Effector memory CD4-positive, alpha-beta T cell (primary cell): ENCODE measurements at regions not wholly inside any gene's neighbourhood (a gene's known extent, or its start where the extent isn't known, plus 50 kb on each side); places are given as distances from the start of the nearest gene placed in this dataset.

Experiments
- DNase-seq, 3 donors: peaks; one replicate each; pipeline ENCODE4 v3.0.0-alpha.2; 2020
- H3K27ac ChIP-seq: 2 replicates; pipeline ENCODE4 v1.7.0; 2013; ENCODE audit warnings: mild to moderate bottlenecking, low read length, moderate library complexity; ENCODE audit not compliant: insufficient read depth, poor library complexity, severe bottlenecking
- H3K27me3 ChIP-seq: replicated peaks from 2 replicates; pipeline ENCODE4 v1.7.0; 2013; ENCODE audit warnings: mild to moderate bottlenecking, low read length; ENCODE audit not compliant: insufficient read depth, control insufficient read depth, poor library complexity, severe bottlenecking
- H3K36me3 ChIP-seq: 2 replicates; pipeline ENCODE4 v1.7.0; 2013; ENCODE audit warnings: mild to moderate bottlenecking, low read length, moderate library complexity; ENCODE audit not compliant: control insufficient read depth, insufficient read depth
- H3K4me1 ChIP-seq: 2 replicates; pipeline ENCODE4 v1.7.0; 2013; ENCODE audit warnings: low read length, mild to moderate bottlenecking; ENCODE audit not compliant: control insufficient read depth, insufficient read depth, poor library complexity, severe bottlenecking
- H3K4me3 ChIP-seq: 2 replicates; pipeline ENCODE4 v1.7.0; 2013; ENCODE audit warnings: low read length, low read depth, mild to moderate bottlenecking; ENCODE audit not compliant: insufficient read depth, poor library complexity, severe bottlenecking
- H3K9me3 ChIP-seq: 2 replicates; pipeline ENCODE4 v1.7.0; 2013; ENCODE audit warnings: mild to moderate bottlenecking, low read length, moderate library complexity; ENCODE audit not compliant: control insufficient read depth

DNA sequence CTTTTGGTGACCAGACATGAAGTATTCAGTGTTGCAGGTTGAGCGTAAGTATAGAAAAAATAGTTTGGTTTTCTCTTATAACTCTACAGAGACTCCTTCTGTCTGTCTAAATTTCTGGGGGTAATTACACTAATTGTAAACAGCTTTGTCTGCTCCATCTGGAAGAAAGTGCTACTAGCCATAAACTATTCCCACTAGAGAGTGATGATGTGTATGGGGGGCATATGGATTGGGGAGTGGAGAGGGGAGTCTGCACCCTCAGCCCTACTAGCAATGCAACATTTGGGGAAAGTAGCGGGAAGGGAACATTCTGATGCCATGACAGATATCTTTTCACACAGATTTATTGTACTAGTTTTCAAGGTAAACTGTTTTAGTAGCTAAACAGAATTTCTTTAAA is 549.7 kb downstream of the TRIML1 start:
- H3K27ac ChIP-seq: no peak overlapping the region
- no peaks in the 10 kb centered on the region for H3K36me3 ChIP-seq
- H3K27me3 ChIP-seq: no peaks in the 10 kb centered on the region
- no peak for DNase-seq
- H3K4me3 ChIP-seq: no peak overlapping the region
- H3K4me1 ChIP-seq: no peaks in the 10 kb centered on the region
- no peaks in the 10 kb centered on the region for H3K9me3 ChIP-seq

DNA sequence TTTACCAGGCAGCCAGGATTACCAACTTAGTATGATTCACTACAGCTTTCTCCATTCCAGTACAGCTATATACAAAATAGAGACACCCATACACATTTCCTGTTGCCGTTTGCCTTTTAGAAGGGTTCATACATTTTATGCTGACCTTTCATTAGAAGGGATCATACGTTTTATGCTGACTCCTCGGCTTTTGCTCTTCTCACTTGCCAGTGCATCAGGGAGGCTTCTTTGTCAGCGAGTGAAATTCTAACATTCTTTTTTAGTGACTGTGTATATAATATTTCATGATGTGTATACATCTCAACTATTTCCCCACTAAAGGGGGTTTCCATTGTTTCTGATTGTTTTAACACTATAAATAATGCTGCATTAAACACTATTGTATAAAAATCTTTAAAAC is 552.6 kb downstream of the TRIML1 start:
- Histone ChIP-seq H3K36me3 (no peaks in the 10 kb centered on the region), H3K9me3 (no peaks in the 10 kb centered on the region), H3K27ac (no peak overlapping the region), H3K4me3 (no peak overlapping the region), H3K27me3 (no peaks in the 10 kb centered on the region), H3K4me1 (no peaks in the 10 kb centered on the region)
- no peak for DNase-seq

DNA sequence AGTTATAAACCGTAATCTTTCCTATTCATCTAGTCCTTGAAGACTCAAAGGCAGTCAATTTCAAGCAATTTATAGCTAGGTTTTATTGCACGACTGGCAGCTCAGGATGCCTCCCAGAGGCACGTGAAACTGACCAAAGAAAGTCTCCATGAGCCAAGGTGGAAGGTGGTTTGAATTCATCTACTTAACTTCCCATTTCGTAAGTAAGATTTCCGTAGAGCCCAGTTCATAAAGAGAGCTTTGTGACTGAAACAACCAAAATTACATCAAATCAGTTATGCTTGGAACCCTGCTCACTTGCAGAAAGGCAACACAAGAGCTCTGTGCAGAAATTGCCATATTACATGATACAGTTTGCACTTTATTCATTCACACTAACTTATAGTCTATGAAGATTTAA is 556.0 kb downstream of the TRIML1 start:
- Histone ChIP-seq H3K4me1 (no peaks in the 10 kb centered on the region), H3K27ac (no peak overlapping the region), H3K9me3 (no peaks in the 10 kb centered on the region), H3K4me3 (no peak overlapping the region), H3K36me3 (no peaks in the 10 kb centered on the region), H3K27me3 (no peaks in the 10 kb centered on the region)
- DNase-seq: no peak

- no peak for DNase-seq
- Histone ChIP-seq H3K27ac (no peak overlapping the region), H3K36me3 (no peaks in the 10 kb centered on the region), H3K4me3 (no peak overlapping the region), H3K9me3 (no peaks in the 10 kb centered on the region), H3K27me3 (no peaks in the 10 kb centered on the region), H3K4me1 (no peaks in the 10 kb centered on the region)
Observed at GRCh38 chr4:188697243-188697642, 558.0 kb downstream of the TRIML1 start.

DNA sequence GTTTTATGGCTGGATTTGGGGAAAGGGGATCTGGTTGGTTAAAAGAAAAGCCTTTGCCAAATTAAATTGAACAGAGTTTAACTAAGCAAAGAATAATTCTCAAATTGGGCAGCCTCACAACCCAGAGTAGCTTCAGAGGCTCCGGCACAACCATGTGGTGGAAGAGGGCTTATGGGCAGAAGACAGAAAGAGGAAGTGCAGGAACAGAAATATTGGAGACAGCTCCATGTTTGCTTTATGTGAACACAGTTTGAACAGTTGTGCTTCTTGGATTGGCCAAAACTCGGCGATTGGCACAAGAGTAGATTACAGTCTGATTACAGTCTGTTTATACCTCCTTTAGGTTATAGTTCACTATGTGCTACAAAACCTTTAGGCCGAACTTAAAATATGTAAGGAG is 562.7 kb downstream of the TRIML1 start:
- no peaks in the 10 kb centered on the region for H3K9me3 ChIP-seq
- no peak overlapping the region for H3K4me3 ChIP-seq
- H3K4me1 ChIP-seq: no peaks in the 10 kb centered on the region
- H3K27me3 ChIP-seq: no peaks in the 10 kb centered on the region
- H3K27ac ChIP-seq: no peak overlapping the region
- no peaks in the 10 kb centered on the region for H3K36me3 ChIP-seq
- DNase-seq: no peak

GRCh38 chr4:188704288-188704687 is 565.0 kb downstream of the TRIML1 start:
- Histone ChIP-seq H3K27me3 (no peaks in the 10 kb centered on the region), H3K27ac (no peak overlapping the region), H3K9me3 (no peaks in the 10 kb centered on the region), H3K4me3 (no peak overlapping the region), H3K4me1 (no peaks in the 10 kb centered on the region), H3K36me3 (no peaks in the 10 kb centered on the region)
- DNase-seq: no peak

DNA sequence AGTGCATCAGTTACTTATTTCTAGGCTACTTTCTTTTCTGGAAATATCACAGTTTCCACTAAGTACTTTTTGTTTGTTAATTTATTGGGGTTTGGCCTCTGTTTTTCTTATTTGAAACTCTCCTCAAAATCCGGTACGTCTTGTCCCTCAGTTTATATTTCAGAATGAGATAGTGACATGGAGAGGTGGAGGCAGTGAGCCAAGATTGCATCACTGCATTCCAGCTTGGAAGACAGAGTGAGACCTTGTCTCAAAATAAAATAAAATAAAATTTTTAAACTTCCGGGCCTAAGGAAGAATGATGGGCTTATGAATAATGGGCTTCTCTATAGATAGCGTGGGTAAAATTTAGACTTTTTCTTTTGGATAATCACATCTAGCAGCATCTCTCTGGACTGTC is 567.8 kb downstream of the TRIML1 start:
- Histone ChIP-seq H3K4me3 (no peak overlapping the region), H3K36me3 (no peaks in the 10 kb centered on the region), H3K27me3 (no peaks in the 10 kb centered on the region), H3K27ac (no peak overlapping the region), H3K4me1 (no peaks in the 10 kb centered on the region), H3K9me3 (no peaks in the 10 kb centered on the region)
- DNase-seq: no peak

DNA sequence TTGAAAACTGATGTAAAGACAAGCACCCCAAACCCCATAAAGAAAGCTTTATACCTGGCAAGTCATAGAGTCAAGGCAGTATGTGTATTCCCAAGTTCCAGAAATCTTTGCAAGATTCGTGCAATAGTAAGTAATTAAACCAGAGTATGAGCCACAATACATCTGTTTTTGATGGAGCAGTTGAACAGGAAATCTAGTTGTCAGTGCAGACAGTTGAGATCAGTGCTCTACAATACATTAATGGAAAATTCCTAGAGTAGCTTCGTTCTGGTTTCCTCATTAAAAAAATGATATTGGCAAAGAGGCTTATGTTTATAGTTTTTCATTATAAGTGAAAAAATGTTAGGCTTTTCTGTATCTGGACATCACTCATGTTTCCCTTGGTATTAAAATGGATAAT is 575.3 kb downstream of the TRIML1 start:
- no peak overlapping the region for H3K4me3 ChIP-seq
- H3K4me1 ChIP-seq: no peaks in the 10 kb centered on the region
- DNase-seq: no peak
- no peaks in the 10 kb centered on the region for H3K27me3 ChIP-seq
- H3K27ac ChIP-seq: no peak overlapping the region
- H3K9me3 ChIP-seq: no peaks in the 10 kb centered on the region
- no peaks in the 10 kb centered on the region for H3K36me3 ChIP-seq

DNA sequence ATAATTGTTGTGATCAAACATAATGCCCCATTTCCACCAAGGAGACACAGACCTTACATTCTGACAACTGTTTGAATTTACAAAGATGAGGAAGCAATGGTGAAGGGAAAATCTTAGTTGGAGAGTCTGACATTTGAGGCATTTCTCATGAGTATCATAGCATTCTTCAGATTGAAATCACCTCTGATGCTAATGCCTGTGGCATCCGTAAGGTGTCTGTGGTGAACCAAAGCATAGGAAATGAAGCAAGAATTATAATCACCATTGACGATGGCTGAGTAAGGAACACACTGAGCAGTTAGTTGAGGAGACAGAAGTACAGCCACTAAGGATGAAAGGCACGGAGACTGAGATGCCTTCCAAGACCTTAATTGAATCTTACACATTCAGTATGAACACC is 575.7 kb downstream of the TRIML1 start:
- Histone ChIP-seq H3K4me1 (no peaks in the 10 kb centered on the region), H3K27ac (no peak overlapping the region)

GRCh38 chr4:188717661-188718060 is 578.4 kb downstream of the TRIML1 start:
- Histone ChIP-seq H3K27ac (no peak overlapping the region), H3K9me3 (no peaks in the 10 kb centered on the region), H3K4me1 (no peaks in the 10 kb centered on the region), H3K4me3 (no peak overlapping the region), H3K36me3 (no peaks in the 10 kb centered on the region), H3K27me3 (no peaks in the 10 kb centered on the region)
- DNase-seq: no peak

More for the DNA sequence above, 575.7 kb downstream of the TRIML1 start:
- Histone ChIP-seq H3K4me3 (no peak overlapping the region), H3K27me3 (no peaks in the 10 kb centered on the region), H3K9me3 (no peaks in the 10 kb centered on the region), H3K36me3 (no peaks in the 10 kb centered on the region)
- no peak for DNase-seq

DNA sequence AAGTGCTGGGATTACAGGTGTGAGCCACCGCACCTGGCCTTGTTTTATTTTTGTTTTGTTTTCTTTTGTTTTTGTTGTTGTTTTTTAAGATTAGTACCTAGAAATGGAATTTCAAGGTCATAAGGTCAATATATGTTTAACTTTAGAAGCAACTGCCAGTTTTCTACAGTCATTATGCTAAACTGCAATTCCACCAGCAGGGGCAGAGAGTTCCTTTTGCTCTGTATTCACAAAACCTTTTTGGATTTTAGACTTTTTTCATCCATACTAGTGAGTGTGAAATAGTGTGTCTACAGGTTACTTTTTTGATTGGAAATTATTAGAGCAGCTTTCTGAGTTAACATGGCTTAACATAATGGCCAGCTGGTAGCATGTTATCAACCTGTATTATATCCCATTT is 580.6 kb downstream of the TRIML1 start:
- DNase-seq: no peak
- Histone ChIP-seq H3K36me3 (no peaks in the 10 kb centered on the region), H3K9me3 (no peaks in the 10 kb centered on the region), H3K4me3 (no peak overlapping the region), H3K27ac (no peak overlapping the region), H3K27me3 (no peaks in the 10 kb centered on the region), H3K4me1 (no peaks in the 10 kb centered on the region)
